ENCODE measurements at regions not wholly inside any gene's neighbourhood (a gene's known extent, or its start where the extent isn't known, plus 50 kb on each side); places are given as distances from the start of the nearest gene placed in this dataset.

- H4K20me1 ChIP-seq (ENCODE audit: control insufficient read depth, insufficient read depth, low read length, poor library complexity, severe bottlenecking): no peaks in the 10 kb centered on the region
- intact Hi-C loops (cut with micrococcal nuclease): no loop called here
- peaks cover 3% of the 10 kb centered on the region for H3K27me3 Mint-ChIP-seq
- peaks cover 0 to 1% (median 0%) of the 10 kb centered on the region in 3 donors for H3K9me3 ChIP-seq (ENCODE audit: control extremely low read depth in 1 of 3, control insufficient read depth in 2 of 3, insufficient read depth in 1 of 3, low read length in 2 of 3)
- POLR2A ChIA-PET: no interaction called here
- no peaks in the 10 kb centered on the region for H3K4me1 ChIP-seq (ENCODE audit: control insufficient read depth in 2 of 2, insufficient read depth in 2 of 2, low read length in 2 of 2)
- no peak overlapping the region for H3K27ac Mint-ChIP-seq
- no peaks in the 10 kb centered on the region for H3K36me3 ChIP-seq (replicated peaks in 1 of 2; ENCODE audit: control extremely low read depth in 1 of 2, control insufficient read depth in 1 of 2, extremely low read depth in 1 of 2, insufficient read depth in 2 of 2, low read length in 1 of 2)
- H3K9me3 Mint-ChIP-seq (ENCODE audit: insufficient read depth): no peaks in the 10 kb centered on the region
- no peak overlapping the region for H3K9ac ChIP-seq (ENCODE audit: low read length)
- no peaks in the 10 kb centered on the region for H3K79me2 ChIP-seq (ENCODE audit: control insufficient read depth, insufficient read depth, low read length)
- ATAC-seq (ENCODE audit: low read depth) (no peak), DNase-seq (no peak)
- no peaks in the 10 kb centered on the region for H3K27me3 ChIP-seq (replicated peaks in 1 of 4; ENCODE audit: control extremely low read depth in 1 of 4, control insufficient read depth in 3 of 4, insufficient read depth in 4 of 4, low read length in 3 of 4)
- H3K4me2 ChIP-seq (replicated peaks; ENCODE audit: low read depth, low read length, poor library complexity, severe bottlenecking): no peak overlapping the region
- peaks cover 2% of the 10 kb centered on the region for H3K4me1 Mint-ChIP-seq
- CTCF ChIA-PET: no interaction called here
- no peak overlapping the region for H2AFZ ChIP-seq (ENCODE audit: insufficient read depth, low read depth, low read length, poor library complexity, severe bottlenecking)
- no peak overlapping the region for H3K4me3 ChIP-seq (ENCODE audit: control extremely low read depth in 1 of 5, extremely low read depth in 1 of 5, insufficient read depth in 1 of 5, low read depth in 2 of 5, low read length in 4 of 5)
- H3K27ac ChIP-seq (ENCODE audit: low read length in 2 of 2): no peak overlapping the region
- no peak for TF ChIP-seq EZH2 (IDR thresholded peaks at IDR 0.05; ENCODE audit: borderline replicate concordance, insufficient read depth, low read depth, low read length, poor library complexity, severe bottlenecking)
- no peak for TF ChIP-seq CTCF (IDR thresholded peaks at IDR 0.05)
- no peak overlapping the region for H3K4me3 Mint-ChIP-seq
Observed at GRCh38 chr21:24197923-24198322, 1409.4 kb downstream of the MRPL39 start.

GRCh38 chr21:24197132-24197643 is 1410.1 kb downstream of the MRPL39 start:
- Histone ChIP-seq H3K27ac (ENCODE audit: low read length in 2 of 2) (no peak overlapping the region), H2AFZ (ENCODE audit: insufficient read depth, low read depth, low read length, poor library complexity, severe bottlenecking) (no peak overlapping the region), H3K9me3 (ENCODE audit: control extremely low read depth in 1 of 3, control insufficient read depth in 2 of 3, insufficient read depth in 1 of 3, low read length in 2 of 3) (peaks cover 0 to 1% (median 0%) of the 10 kb centered on the region in 3 donors), H3K9ac (ENCODE audit: low read length) (no peak overlapping the region), H3K4me1 (ENCODE audit: control insufficient read depth in 2 of 2, insufficient read depth in 2 of 2, low read length in 2 of 2) (no peaks in the 10 kb centered on the region), H4K20me1 (ENCODE audit: control insufficient read depth, insufficient read depth, low read length, poor library complexity, severe bottlenecking) (no peaks in the 10 kb centered on the region), H3K4me3 (ENCODE audit: control extremely low read depth in 1 of 5, extremely low read depth in 1 of 5, insufficient read depth in 1 of 5, low read depth in 2 of 5, low read length in 4 of 5) (no peak overlapping the region), H3K4me2 (replicated peaks; ENCODE audit: low read depth, low read length, poor library complexity, severe bottlenecking) (no peak overlapping the region), H3K36me3 (replicated peaks in 1 of 2; ENCODE audit: control extremely low read depth in 1 of 2, control insufficient read depth in 1 of 2, extremely low read depth in 1 of 2, insufficient read depth in 2 of 2, low read length in 1 of 2) (no peaks in the 10 kb centered on the region), H3K79me2 (ENCODE audit: control insufficient read depth, insufficient read depth, low read length) (no peaks in the 10 kb centered on the region), H3K27me3 (replicated peaks in 1 of 4; ENCODE audit: control extremely low read depth in 1 of 4, control insufficient read depth in 3 of 4, insufficient read depth in 4 of 4, low read length in 3 of 4) (no peaks in the 10 kb centered on the region)
- peaks cover 2% of the 10 kb centered on the region for H3K4me1 Mint-ChIP-seq
- H3K9me3 Mint-ChIP-seq (ENCODE audit: insufficient read depth): no peaks in the 10 kb centered on the region
- WGBS (ENCODE audit: insufficient coverage): no CpG with 5 or more reads among the region's 5 CpGs
- H3K4me3 Mint-ChIP-seq: no peak overlapping the region
- TF ChIP-seq CTCF (IDR thresholded peaks at IDR 0.05) (no peak), EZH2 (IDR thresholded peaks at IDR 0.05; ENCODE audit: borderline replicate concordance, insufficient read depth, low read depth, low read length, poor library complexity, severe bottlenecking) (no peak)
- CTCF ChIA-PET: no interaction called here
- ATAC-seq (ENCODE audit: low read depth): no peak
- H3K27me3 Mint-ChIP-seq: no peaks in the 10 kb centered on the region
- no peak for DNase-seq
- no peak overlapping the region for H3K27ac Mint-ChIP-seq
- intact Hi-C loops (cut with micrococcal nuclease): no loop called here
- POLR2A ChIA-PET: no interaction called here

Data from B cell (primary cell).